ENCODE measurements at regions not wholly inside any gene's neighbourhood (a gene's known extent, or its start where the extent isn't known, plus 50 kb on each side); places are given as distances from the start of the nearest gene placed in this dataset.

GRCh38 chr5:69024241-69024651 is 69.6 kb upstream of the SLC30A5 start:
- H3K27ac ChIP-seq = no peak overlapping the region
- H3K9ac ChIP-seq = no peak overlapping the region
- peak overlapping the region; percentile 88 for H2AFZ ChIP-seq (replicated peaks)
- H3K4me3 ChIP-seq = no peak overlapping the region
- peak; percentile 67 for DNase-seq (ENCODE audit: low spot score)
- H3K4me3 Mint-ChIP-seq = no peak overlapping the region
- no peaks in the 10 kb centered on the region for H3K9me3 ChIP-seq (ENCODE audit: low read depth)
- no peaks in the 10 kb centered on the region for H3K4me1 ChIP-seq
- H3K36me3 ChIP-seq = no peaks in the 10 kb centered on the region
- no peak overlapping the region for H3K4me2 ChIP-seq
- H3K9me3 Mint-ChIP-seq = no peaks in the 10 kb centered on the region
- H3K4me1 Mint-ChIP-seq = no peaks in the 10 kb centered on the region
- no peaks in the 10 kb centered on the region for H3K27me3 ChIP-seq
- H3K27ac Mint-ChIP-seq = no peak overlapping the region
- TF ChIP-seq CTCF (IDR thresholded peaks at IDR 0.05) (peak; percentile 86), EZH2phosphoT487 (IDR thresholded peaks at IDR 0.05) (no peak), EZH2 (IDR thresholded peaks at IDR 0.05) (no peak)
- no peaks in the 10 kb centered on the region for H3K27me3 Mint-ChIP-seq (ENCODE audit: insufficient read depth, low read depth)
- H3K36me3 Mint-ChIP-seq = no peaks in the 10 kb centered on the region
- no peaks in the 10 kb centered on the region for H4K20me1 ChIP-seq (ENCODE audit: low read depth)
- no peaks in the 10 kb centered on the region for H3F3A ChIP-seq (ENCODE audit: low read depth)
- no peaks in the 10 kb centered on the region for H3K79me2 ChIP-seq (ENCODE audit: low read depth)

DNA sequence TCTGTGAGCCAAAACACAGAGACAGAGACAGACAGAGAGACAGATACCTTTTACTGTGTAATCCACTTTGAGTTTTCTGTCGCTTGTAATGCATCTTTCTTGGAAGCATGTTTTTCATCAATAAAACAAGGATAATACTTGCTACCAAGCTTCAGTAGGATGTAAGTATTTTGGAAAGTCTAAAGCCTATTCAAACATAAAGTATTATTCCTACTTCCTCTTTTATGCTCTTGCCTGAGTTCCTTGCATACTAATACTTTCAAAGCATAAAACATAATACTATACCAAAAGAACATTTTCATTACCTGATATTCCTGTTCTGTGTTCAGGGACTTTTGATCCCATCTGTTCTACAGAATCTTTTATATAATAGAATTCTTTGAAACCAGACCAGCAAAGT is 64.5 kb upstream of the SLC30A5 start:
- no peaks in the 10 kb centered on the region for H3K9me3 Mint-ChIP-seq
- no peak overlapping the region for H3K27ac ChIP-seq
- no peak for DNase-seq (ENCODE audit: low spot score)

GRCh38 chr5:69030358-69031062 is 63.3 kb upstream of the SLC30A5 start:
- no peak overlapping the region for H3K4me3 Mint-ChIP-seq
- Histone ChIP-seq H2AFZ (replicated peaks) (no peak overlapping the region), H3K9ac (no peak overlapping the region), H3K27ac (no peak overlapping the region), H3F3A (ENCODE audit: low read depth) (no peaks in the 10 kb centered on the region), H3K9me3 (ENCODE audit: low read depth) (no peaks in the 10 kb centered on the region), H3K27me3 (no peaks in the 10 kb centered on the region), H3K4me3 (no peak overlapping the region), H3K36me3 (no peaks in the 10 kb centered on the region), H3K4me2 (no peak overlapping the region), H3K79me2 (ENCODE audit: low read depth) (no peaks in the 10 kb centered on the region), H3K4me1 (no peaks in the 10 kb centered on the region), H4K20me1 (ENCODE audit: low read depth) (no peaks in the 10 kb centered on the region)
- no peak overlapping the region for H3K27ac Mint-ChIP-seq
- DNase-seq (ENCODE audit: low spot score) = no peak
- no peaks in the 10 kb centered on the region for H3K27me3 Mint-ChIP-seq (ENCODE audit: insufficient read depth, low read depth)
- no peak for TF ChIP-seq EZH2phosphoT487 (IDR thresholded peaks at IDR 0.05)
- no peak for TF ChIP-seq EZH2 (IDR thresholded peaks at IDR 0.05)
- TF ChIP-seq CTCF (IDR thresholded peaks at IDR 0.05) = no peak
- no peaks in the 10 kb centered on the region for H3K9me3 Mint-ChIP-seq
- no peaks in the 10 kb centered on the region for H3K36me3 Mint-ChIP-seq
- peaks cover 4% of the 10 kb centered on the region for H3K4me1 Mint-ChIP-seq

More for the DNA sequence above, 64.5 kb upstream of the SLC30A5 start:
- H3K4me3 Mint-ChIP-seq = no peak overlapping the region
- Histone ChIP-seq H3F3A (ENCODE audit: low read depth) (no peaks in the 10 kb centered on the region), H3K4me3 (no peak overlapping the region), H3K9me3 (ENCODE audit: low read depth) (no peaks in the 10 kb centered on the region), H3K27me3 (no peaks in the 10 kb centered on the region), H2AFZ (replicated peaks) (peak overlapping the region; percentile 56), H3K79me2 (ENCODE audit: low read depth) (no peaks in the 10 kb centered on the region), H4K20me1 (ENCODE audit: low read depth) (no peaks in the 10 kb centered on the region), H3K9ac (no peak overlapping the region), H3K4me2 (no peak overlapping the region), H3K4me1 (no peaks in the 10 kb centered on the region), H3K36me3 (no peaks in the 10 kb centered on the region)
- H3K27ac Mint-ChIP-seq = no peak overlapping the region
- TF ChIP-seq EZH2phosphoT487 (IDR thresholded peaks at IDR 0.05) (no peak), CTCF (IDR thresholded peaks at IDR 0.05) (no peak), EZH2 (IDR thresholded peaks at IDR 0.05) (no peak)
- no peaks in the 10 kb centered on the region for H3K36me3 Mint-ChIP-seq
- H3K27me3 Mint-ChIP-seq (ENCODE audit: insufficient read depth, low read depth) = no peaks in the 10 kb centered on the region
- H3K4me1 Mint-ChIP-seq = peaks cover 4% of the 10 kb centered on the region

Measured in neural progenitor cell (in vitro differentiated cells).